Progenitor cell of endocrine pancreas (in vitro differentiated cells): ENCODE measurements at regions not wholly inside any gene's neighbourhood (a gene's known extent, or its start where the extent isn't known, plus 50 kb on each side); places are given as distances from the start of the nearest gene placed in this dataset.

Experiments used
- DNase-seq: peaks from one replicate; pipeline ENCODE4 v3.0.0; 2021; ENCODE audit warnings: low spot score; ENCODE audit not compliant: unreplicated experiment
- H3K27ac Mint-ChIP-seq: 2 replicates; pipeline ENCODE4 v1.8.0; 2021; ENCODE audit warnings: mild to moderate bottlenecking, moderate library complexity, mixed read lengths
- H3K27me3 Mint-ChIP-seq: 2 replicates; pipeline ENCODE4 v1.8.0; 2021; ENCODE audit warnings: mixed read lengths
- H3K36me3 Mint-ChIP-seq: 2 replicates; pipeline ENCODE4 v1.8.0; 2022; ENCODE audit warnings: mixed read lengths; ENCODE audit not compliant: insufficient read depth
- H3K4me1 Mint-ChIP-seq: 2 replicates; pipeline ENCODE4 v1.8.0; 2021; ENCODE audit warnings: low read depth, mixed read lengths
- H3K4me3 Mint-ChIP-seq: 2 replicates; pipeline ENCODE4 v1.8.0; 2021; ENCODE audit warnings: low read depth, mild to moderate bottlenecking, moderate library complexity, mixed read lengths
- H3K9me3 Mint-ChIP-seq: 2 replicates; pipeline ENCODE4 v1.8.0; 2021; ENCODE audit warnings: low read depth, mixed read lengths
- TF ChIP-seq, protein P1 (sequence below): fragments of 200-600 bp; sonication (generic); IDR thresholded peaks from one replicate; pipeline ENCODE4 v1.5.0; 2021; ENCODE audit warnings: antibody characterized with exemption, mild to moderate bottlenecking; ENCODE audit not compliant: unreplicated experiment

GRCh38 chr4:187188118-187188517 lies 464.5 kb upstream of the FAT1 start:
- no peak overlapping the region for H3K4me3 Mint-ChIP-seq
- H3K9me3 Mint-ChIP-seq, result no peaks in the 10 kb centered on the region
- peaks cover 7% of the 10 kb centered on the region for H3K27me3 Mint-ChIP-seq
- H3K27ac Mint-ChIP-seq, result no peak overlapping the region
- TF ChIP-seq, protein P1, sequence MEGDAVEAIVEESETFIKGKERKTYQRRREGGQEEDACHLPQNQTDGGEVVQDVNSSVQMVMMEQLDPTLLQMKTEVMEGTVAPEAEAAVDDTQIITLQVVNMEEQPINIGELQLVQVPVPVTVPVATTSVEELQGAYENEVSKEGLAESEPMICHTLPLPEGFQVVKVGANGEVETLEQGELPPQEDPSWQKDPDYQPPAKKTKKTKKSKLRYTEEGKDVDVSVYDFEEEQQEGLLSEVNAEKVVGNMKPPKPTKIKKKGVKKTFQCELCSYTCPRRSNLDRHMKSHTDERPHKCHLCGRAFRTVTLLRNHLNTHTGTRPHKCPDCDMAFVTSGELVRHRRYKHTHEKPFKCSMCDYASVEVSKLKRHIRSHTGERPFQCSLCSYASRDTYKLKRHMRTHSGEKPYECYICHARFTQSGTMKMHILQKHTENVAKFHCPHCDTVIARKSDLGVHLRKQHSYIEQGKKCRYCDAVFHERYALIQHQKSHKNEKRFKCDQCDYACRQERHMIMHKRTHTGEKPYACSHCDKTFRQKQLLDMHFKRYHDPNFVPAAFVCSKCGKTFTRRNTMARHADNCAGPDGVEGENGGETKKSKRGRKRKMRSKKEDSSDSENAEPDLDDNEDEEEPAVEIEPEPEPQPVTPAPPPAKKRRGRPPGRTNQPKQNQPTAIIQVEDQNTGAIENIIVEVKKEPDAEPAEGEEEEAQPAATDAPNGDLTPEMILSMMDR, result no peak
- no peaks in the 10 kb centered on the region for H3K36me3 Mint-ChIP-seq
- H3K4me1 Mint-ChIP-seq, result no peaks in the 10 kb centered on the region
- DNase-seq, result no peak

DNA sequence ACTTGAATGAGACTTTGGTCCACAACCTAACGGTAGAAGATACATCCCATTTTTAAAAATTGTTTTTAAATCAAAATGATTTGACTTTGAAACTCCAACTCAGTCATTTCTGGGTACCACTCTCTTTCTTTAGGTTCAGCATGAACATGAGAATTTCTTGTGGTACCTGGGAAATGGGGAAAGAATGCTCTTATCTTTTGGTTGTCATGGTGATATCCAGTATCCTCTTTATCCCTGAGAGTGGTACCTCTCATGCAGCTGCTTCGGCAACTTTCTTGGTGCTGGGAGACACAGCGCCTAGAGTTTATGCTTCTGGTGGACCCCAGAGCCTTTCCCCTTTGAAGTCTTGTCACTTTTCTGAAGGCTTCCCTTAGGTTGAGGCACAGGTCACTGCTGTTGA lies 465.1 kb upstream of the FAT1 start:
- H3K27me3 Mint-ChIP-seq, result peaks cover 7% of the 10 kb centered on the region
- no peaks in the 10 kb centered on the region for H3K36me3 Mint-ChIP-seq
- TF ChIP-seq, protein P1, result no peak
- H3K27ac Mint-ChIP-seq, result no peak overlapping the region
- no peak for DNase-seq
- no peaks in the 10 kb centered on the region for H3K4me1 Mint-ChIP-seq
- H3K4me3 Mint-ChIP-seq, result no peak overlapping the region
- H3K9me3 Mint-ChIP-seq, result no peaks in the 10 kb centered on the region

- no peak overlapping the region for H3K4me3 Mint-ChIP-seq
- no peaks in the 10 kb centered on the region for H3K4me1 Mint-ChIP-seq
- no peaks in the 10 kb centered on the region for H3K36me3 Mint-ChIP-seq
- no peak for DNase-seq
- no peaks in the 10 kb centered on the region for H3K9me3 Mint-ChIP-seq
- no peak overlapping the region for H3K27ac Mint-ChIP-seq
- peaks cover 7% of the 10 kb centered on the region for H3K27me3 Mint-ChIP-seq
- TF ChIP-seq, protein P1, result no peak
Observed at GRCh38 chr4:187190390-187190789, 466.7 kb upstream of the FAT1 start.

- Mint-ChIP-seq H3K36me3 (no peaks in the 10 kb centered on the region), H3K4me1 (no peaks in the 10 kb centered on the region), H3K27me3 (peaks cover 7% of the 10 kb centered on the region), H3K27ac (no peak overlapping the region), H3K4me3 (no peak overlapping the region), H3K9me3 (no peaks in the 10 kb centered on the region)
- TF ChIP-seq, protein P1, result no peak
- DNase-seq, result no peak
Observed at GRCh38 chr4:187191676-187192075, 468.0 kb upstream of the FAT1 start.

- H3K27me3 Mint-ChIP-seq, result peaks cover 7% of the 10 kb centered on the region
- no peak overlapping the region for H3K4me3 Mint-ChIP-seq
- no peaks in the 10 kb centered on the region for H3K9me3 Mint-ChIP-seq
- TF ChIP-seq, protein P1, result no peak
- H3K4me1 Mint-ChIP-seq, result no peaks in the 10 kb centered on the region
- H3K27ac Mint-ChIP-seq, result no peak overlapping the region
- DNase-seq, result no peak
- H3K36me3 Mint-ChIP-seq, result no peaks in the 10 kb centered on the region
Observed at GRCh38 chr4:187192266-187192665, 468.6 kb upstream of the FAT1 start.

DNA sequence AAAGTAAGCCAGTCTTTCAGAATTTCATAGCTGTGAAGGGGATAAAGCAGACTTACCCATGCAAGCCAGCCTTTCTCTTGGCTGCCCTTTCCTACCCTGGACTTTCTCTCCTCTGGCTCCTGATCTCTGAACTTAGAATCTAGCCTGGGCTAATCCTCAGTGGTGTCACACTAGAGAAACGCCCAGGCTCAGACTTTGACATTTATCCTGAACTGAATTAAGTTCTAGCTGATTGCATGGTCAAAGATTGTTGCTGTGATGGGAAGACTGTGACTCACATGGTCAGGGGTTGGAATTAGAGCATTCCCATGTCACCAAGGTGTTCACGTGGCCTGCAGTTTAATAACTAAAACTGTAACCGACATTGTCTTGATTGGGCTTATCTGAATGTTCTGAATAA lies 469.5 kb upstream of the FAT1 start:
- DNase-seq, result no peak
- no peak overlapping the region for H3K27ac Mint-ChIP-seq
- peaks cover 4% of the 10 kb centered on the region for H3K27me3 Mint-ChIP-seq
- H3K36me3 Mint-ChIP-seq, result no peaks in the 10 kb centered on the region
- no peaks in the 10 kb centered on the region for H3K9me3 Mint-ChIP-seq
- TF ChIP-seq, protein P1, result no peak
- H3K4me3 Mint-ChIP-seq, result no peak overlapping the region
- H3K4me1 Mint-ChIP-seq, result no peaks in the 10 kb centered on the region
